GM19463 (cell line): ENCODE measurements at regions not wholly inside any gene's neighbourhood (a gene's known extent, or its start where the extent isn't known, plus 50 kb on each side); places are given as distances from the start of the nearest gene placed in this dataset.
"Not testable (repeated sequence)": the region's sequence is repeated elsewhere in the genome, so short reads cannot be mapped to it uniquely, and the experiment has no call there.

Source experiments
- ATAC-seq: cut with Tn5 transposase; IDR thresholded peaks from one replicate; pipeline ENCODE4 v1.9.1; 2021; ENCODE audit warnings: mild to moderate bottlenecking, moderate library complexity; ENCODE audit not compliant: unreplicated experiment

GRCh38 chr6:154596701-154597100 lies 86.2 kb upstream of the CNKSR3 start:
- ATAC-seq, result no peak

- ATAC-seq, result no peak
Observed at GRCh38 chr6:154598399-154598798, 87.9 kb upstream of the CNKSR3 start.

DNA sequence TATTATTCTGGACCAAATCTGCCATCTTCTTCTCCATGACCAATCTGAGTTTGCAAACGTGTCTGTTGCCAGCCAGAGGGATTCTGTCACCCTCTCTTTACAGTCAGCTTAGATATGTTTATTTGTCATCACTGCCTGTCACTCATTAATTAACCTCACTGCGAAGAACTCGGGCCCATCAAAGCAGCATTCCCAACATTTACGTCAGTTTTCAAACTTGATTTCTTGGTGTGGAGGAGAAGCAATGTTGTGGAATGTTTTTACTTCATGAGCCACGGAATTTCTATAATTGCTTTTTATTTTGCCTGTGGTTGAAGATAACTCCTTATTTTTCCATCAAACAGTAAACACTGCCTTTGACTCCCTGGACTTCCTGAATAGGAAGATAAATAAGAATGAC lies 91.8 kb upstream of the CNKSR3 start:
- no peak for ATAC-seq

- ATAC-seq, result no peak
Observed at GRCh38 chr6:154602708-154603107, 92.2 kb upstream of the CNKSR3 start.

DNA sequence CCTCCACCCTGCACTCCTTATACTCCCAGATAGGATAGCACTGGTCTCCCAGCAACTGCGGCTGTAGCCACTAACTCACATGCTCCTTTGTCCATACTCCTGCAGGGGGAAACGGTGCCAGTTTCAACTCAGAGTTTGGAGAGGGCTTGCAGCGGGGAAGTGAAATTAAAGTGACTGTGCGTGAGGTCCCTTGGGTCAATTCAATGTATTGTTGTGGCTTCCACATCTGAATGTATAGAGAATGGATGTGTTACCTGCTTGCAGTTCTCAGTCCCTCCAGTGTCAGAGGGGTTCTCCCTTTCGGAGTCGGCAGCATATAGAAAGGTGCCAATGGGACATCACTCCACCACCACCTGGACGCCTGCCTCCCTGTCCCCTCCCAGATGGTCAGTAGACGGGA lies 93.6 kb upstream of the CNKSR3 start:
- ATAC-seq, result no peak

GRCh38 chr6:154605178-154605881 lies 94.8 kb upstream of the CNKSR3 start:
- ATAC-seq, result peak; percentile 53

DNA sequence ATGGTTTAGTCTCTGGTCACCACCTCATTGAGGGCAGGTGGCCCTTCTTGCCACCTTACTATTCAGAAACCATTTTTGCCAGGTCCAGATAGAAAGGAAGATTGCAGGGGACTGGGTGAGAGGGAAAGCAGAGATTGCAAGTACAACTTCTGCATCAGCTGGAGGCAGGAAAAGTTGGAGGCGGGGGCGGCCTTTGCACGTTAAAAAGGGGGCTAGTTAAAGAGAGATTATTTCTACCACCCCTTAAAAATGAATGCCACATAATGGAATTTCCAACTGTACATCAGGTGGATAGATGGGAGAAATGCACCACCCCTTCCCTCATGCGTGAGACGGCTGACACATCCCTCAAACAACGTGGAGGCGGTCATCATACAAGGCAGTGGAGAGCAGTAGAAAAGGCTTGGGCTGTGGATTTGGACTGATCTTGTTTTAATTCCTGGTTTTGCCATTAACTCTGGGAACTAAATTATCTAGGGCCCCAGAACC lies 95.4 kb upstream of the CNKSR3 start:
- no peak for ATAC-seq

DNA sequence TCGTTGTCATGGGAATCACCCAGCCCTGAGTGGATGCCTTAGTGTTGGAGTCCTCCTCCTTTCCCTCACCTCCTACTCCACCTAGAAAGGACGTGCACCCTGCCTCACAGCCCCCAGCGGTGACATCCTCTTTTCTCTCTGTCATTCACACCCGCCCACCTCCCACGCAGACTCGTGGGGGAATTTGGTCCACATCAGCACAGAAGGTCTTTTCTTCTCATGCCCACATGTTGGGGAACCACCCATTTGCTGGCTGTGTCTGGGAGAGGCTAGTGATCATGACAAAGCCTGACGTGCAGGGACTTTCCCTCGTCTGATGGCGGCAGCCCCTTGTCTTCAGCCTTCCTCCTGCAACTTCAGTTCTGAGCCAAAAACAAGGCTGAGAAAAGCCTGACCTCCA lies 96.0 kb upstream of the CNKSR3 start:
- ATAC-seq, result peak; percentile 66

DNA sequence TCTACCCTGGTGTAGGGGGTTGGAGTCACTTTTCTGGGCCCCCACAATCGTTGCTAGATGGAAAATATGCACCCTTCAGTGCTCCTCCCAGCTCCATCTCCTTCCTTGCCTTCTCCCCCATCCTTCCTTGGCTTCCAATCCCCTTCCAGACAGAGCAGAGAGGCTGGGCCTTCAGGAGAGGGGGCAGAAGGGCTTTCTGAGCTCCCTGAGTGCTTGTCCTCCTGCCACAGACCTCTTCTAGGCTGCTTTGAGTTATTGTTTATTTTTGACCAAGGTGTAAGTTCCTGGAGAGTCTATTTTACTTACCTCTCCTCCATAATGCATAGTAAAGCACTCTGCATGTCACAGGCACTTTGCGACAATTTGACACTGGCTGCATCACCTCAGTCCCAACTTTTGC lies 96.4 kb upstream of the CNKSR3 start:
- ATAC-seq, result no peak

- no peak for ATAC-seq
Observed at GRCh38 chr6:154611241-154611640, 100.8 kb upstream of the CNKSR3 start.

DNA sequence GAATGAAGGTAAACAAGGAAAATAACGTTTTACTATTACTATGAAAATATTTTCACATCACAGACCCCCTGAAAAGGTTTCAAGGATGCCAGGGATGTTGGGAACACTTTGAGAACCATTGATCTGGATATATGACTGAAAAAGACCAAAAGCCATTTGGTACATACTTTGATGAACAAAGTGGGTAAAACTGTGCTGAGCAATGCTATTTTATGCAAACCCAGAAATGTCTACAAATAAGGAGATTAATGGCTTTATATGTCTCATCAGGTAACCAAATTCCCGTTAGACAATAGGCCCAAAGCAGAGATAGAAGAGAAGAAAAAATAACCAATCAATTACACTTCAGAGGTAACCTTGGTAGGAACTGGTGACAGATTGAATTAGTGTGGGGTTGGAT lies 101.4 kb upstream of the CNKSR3 start:
- no peak for ATAC-seq

DNA sequence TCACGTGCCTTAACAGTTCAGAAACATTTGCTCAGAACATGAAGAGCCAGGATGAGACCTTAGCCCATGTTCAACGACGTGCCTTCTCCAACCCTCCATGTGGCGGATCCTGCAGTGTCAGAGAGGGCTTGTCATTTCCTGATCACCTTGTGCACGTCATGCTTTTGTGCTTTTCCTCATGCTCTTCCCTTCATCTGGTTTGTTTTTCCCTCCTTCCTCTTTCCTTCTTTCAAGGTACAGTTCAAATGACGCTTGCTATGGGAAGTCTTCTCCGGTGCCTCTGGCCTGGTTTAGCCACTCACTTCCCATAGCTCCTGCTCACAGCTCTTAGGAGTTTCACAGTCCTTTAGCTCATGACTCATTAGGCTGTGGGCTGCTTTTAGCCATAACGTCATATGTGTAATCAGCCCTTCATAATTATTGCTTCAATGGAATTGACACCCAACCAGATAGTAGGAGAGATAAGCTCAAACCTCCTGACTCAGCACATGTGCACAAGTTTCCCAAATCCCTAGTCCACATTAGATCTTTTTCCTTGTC lies 102.7 kb upstream of the CNKSR3 start:
- no peak for ATAC-seq

DNA sequence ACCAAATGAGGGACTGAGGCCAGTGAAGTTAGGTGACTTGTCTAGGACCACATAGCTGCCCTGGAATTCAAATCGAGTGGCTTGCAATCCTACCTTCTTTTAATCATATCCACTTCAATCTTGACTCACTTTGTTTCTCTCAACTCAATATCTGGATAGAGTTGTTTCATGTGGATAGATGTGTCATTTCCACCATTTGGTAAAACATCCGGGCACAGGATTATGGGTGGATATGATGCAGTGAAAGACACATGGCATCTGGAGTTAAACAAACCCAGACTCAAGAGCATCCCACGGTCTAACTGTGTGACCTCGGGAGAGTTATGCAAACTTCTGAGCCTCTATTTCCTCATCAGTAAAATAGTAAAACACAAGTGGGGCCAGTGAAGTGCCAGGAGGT lies 103.6 kb upstream of the CNKSR3 start:
- ATAC-seq, result no peak

DNA sequence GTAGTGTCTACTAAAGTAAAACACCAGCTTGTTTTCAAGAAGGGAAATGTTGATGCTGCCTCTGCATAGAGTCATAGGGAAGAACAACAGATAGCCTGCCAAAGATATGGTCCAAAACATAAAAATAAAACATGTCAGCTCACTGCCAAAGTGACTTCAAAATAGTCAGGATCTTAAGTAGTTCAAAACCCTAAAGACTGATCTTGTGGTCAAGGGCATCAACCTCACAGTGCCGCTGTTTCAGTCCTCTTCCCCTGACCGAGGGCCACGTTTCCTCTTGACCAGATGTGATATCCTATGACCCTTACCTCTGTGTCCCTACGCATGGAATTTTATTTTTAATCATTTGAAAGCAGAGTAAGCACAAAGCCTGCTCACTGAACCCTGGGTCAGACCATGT lies 104.2 kb upstream of the CNKSR3 start:
- no peak for ATAC-seq

DNA sequence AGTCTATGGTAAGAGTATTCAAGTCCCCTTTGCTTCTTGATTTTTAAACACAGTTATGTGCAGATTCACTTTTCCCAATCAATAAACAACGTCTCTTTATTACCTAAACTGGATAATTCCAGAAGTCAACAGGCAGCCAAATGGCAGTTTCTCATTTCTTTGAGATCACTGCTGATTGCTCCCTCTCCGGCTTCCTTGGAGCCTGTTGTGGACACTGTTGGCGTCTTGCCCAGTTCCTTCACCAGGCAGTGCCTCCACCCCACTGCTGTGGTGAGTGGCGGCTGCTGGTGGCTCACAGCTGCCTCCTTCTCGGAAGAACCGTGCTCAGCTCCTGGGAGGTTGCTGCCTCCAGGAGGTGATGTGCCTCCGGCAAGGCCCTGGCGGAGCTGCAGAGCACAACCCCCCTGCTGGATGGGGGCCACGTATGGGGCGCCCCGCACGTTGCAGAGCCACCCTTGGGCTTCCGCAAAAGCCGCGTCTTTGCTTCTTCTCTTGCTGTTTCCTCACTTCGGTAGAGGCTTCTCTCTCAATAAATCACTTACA lies 105.1 kb upstream of the CNKSR3 start:
- ATAC-seq, result no peak

- ATAC-seq, result no peak
Observed at GRCh38 chr6:154617175-154617574, 106.7 kb upstream of the CNKSR3 start.

GRCh38 chr6:154619146-154619545 lies 108.7 kb upstream of the CNKSR3 start:
- no peak for ATAC-seq

DNA sequence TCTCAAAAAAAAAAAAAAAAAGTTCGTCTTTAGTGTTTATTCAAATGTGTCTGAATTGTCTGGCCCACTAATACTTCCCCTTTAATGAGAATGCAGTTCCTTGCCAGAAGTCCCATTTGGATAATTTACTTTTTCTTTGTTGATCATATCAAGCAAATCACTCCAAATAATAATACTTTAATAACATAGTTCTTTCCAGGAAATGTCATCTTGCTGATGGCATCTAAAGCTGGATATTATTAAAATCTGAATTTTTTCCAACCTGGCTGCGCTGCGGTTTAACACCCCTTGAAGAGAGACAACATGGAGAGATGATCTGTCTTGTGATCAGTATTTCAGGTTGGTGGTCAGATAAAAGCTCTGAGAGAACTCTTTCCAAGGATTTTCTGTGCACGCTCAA lies 111.2 kb upstream of the CNKSR3 start:
- no peak for ATAC-seq

DNA sequence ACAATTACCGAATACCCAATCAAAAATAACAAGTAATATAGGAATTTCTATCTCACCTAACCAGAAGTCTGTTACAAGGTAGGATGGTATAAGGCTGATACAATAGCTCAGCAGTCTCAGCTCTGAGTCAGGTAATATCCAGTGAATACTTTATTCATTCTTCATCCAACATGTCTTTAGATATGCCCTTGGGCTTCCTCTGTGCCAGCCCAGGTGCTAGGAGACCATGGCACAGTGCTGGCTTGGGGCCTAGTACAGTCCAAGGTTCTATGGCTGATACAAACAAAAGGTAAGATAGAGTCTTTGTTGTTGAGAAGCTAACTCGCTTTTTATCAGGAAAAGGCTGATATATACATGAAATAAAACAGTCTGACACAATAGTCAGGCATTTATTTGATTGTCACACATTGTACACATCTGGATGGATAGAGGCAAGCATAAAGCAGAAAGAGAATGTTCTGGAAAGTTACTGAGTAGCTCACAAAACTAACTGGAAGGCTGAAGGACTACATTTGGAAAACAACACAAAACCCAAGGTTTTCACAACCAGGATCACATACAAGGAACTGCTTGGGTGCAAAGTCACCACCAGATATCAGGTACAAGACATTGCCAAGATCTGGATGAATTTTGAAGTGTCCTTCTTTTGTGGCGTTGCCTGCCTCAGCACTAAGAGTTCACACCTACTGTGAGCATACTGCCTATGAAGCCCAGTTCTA lies 110.4 kb upstream of the SCAF8 start:
- ATAC-seq, result no peak

DNA sequence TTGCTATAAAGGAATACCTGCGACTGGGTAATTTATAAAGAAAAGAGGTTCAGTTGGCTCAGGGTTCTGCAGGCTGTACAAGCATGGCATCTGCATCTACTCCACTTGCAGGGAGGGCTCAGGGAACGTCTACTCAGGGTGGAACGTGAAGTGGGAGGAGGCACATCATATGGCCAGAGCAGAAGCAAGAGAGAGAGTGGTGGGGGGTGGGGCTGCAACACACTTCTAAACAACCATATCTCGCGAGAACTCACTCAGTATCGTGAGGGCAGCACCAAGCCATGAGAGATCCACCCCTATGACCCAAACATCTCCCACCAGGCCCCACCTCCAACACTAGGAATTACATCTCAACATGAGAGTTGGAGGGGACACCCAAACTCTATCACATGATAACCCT lies 109.8 kb upstream of the SCAF8 start:
- no peak for ATAC-seq

- no peak for ATAC-seq
Observed at GRCh38 chr6:154624038-154624599, 109.1 kb upstream of the SCAF8 start.

GRCh38 chr6:154624727-154625126 lies 108.5 kb upstream of the SCAF8 start:
- not testable (repeated sequence) for ATAC-seq
